Coronary artery (tissue), 2 donors: ENCODE measurements at regions not wholly inside any gene's neighbourhood (a gene's known extent, or its start where the extent isn't known, plus 50 kb on each side); places are given as distances from the start of the nearest gene placed in this dataset.

Experiments
- DNase-seq: peaks from one replicate; pipeline ENCODE4 v3.0.0-alpha.2; 2017; ENCODE audit warnings: low spot score
- H3K27ac ChIP-seq, 2 donors: fragments of 200-600 bp; sonication (generic); one replicate each; pipeline ENCODE4 v1.5.1; 2016 to 2019
- H3K4me3 ChIP-seq: fragments of 200-600 bp; sonication (generic); 2 replicates; pipeline ENCODE4 v1.5.1; 2016; ENCODE audit warnings: mild to moderate bottlenecking, moderate library complexity
- TF ChIP-seq, protein P1 (sequence below): fragments of 200-600 bp; sonication (generic); IDR thresholded peaks from one replicate; pipeline ENCODE4 v1.5.1; 2019; ENCODE audit warnings: antibody characterized with exemption

DNA sequence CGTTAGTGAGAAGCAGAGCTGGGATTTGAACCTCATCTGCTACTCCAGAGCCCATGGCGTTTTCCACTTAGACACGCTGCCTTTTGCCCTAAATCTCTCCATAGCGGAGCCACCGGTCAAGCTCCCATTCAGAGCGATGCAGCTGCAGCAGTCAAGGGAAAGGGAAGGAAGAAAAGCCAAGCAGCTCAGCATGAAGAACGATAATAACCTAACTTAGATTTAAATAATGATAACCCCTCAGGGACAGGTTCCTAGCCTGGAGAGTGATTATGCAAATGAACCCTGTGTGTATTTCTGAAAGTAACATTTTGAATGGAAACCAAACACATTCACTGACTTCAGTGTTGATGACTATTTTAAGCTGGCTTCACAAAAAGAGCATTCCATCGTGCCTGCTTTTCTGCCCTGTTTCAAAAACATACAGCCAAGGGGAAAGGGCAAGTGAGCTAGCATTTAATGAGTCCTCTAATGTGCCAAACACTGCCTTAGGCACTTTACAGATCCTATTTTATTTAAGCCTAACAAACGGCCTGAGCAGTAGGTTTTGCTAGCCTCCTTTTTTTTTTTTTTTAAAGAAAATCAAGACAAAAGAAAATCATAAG, 798.3 kb downstream of the CDH8 start:
- Histone ChIP-seq H3K27ac (no peak overlapping the region), H3K4me3 (no peak overlapping the region)
- TF ChIP-seq, protein P1, sequence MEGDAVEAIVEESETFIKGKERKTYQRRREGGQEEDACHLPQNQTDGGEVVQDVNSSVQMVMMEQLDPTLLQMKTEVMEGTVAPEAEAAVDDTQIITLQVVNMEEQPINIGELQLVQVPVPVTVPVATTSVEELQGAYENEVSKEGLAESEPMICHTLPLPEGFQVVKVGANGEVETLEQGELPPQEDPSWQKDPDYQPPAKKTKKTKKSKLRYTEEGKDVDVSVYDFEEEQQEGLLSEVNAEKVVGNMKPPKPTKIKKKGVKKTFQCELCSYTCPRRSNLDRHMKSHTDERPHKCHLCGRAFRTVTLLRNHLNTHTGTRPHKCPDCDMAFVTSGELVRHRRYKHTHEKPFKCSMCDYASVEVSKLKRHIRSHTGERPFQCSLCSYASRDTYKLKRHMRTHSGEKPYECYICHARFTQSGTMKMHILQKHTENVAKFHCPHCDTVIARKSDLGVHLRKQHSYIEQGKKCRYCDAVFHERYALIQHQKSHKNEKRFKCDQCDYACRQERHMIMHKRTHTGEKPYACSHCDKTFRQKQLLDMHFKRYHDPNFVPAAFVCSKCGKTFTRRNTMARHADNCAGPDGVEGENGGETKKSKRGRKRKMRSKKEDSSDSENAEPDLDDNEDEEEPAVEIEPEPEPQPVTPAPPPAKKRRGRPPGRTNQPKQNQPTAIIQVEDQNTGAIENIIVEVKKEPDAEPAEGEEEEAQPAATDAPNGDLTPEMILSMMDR, result no peak
- DNase-seq, result no peak

DNA sequence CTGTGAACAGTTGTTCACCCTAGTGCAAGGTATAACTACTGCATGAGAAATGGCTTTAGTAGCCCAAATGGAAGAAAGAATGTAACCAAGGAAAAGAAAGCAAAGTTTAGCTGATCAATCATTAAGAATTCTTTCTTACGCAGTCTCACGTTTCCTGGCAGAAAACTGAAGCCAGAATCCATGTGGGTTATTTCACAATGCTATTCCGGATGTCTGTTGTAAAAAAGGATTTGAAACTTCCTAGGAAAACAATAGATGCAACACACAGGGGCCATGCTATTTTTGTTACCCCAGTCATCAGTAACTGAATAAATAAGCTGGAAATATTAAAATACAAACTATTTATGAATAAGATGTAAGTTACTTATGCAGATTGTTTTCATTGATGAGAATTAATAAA, 802.5 kb downstream of the CDH8 start:
- Histone ChIP-seq H3K4me3 (no peak overlapping the region), H3K27ac (no peak overlapping the region)
- TF ChIP-seq, protein P1, result no peak
- no peak for DNase-seq

GRCh38 chr16:61228371-61228770, 807.9 kb downstream of the CDH8 start:
- no peak for DNase-seq
- TF ChIP-seq, protein P1, result no peak
- Histone ChIP-seq H3K27ac (no peak overlapping the region), H3K4me3 (no peak overlapping the region)

GRCh38 chr16:61215605-61216004, 820.6 kb downstream of the CDH8 start:
- Histone ChIP-seq H3K4me3 (no peak overlapping the region), H3K27ac (no peak overlapping the region)
- DNase-seq, result no peak
- TF ChIP-seq, protein P1, result no peak

DNA sequence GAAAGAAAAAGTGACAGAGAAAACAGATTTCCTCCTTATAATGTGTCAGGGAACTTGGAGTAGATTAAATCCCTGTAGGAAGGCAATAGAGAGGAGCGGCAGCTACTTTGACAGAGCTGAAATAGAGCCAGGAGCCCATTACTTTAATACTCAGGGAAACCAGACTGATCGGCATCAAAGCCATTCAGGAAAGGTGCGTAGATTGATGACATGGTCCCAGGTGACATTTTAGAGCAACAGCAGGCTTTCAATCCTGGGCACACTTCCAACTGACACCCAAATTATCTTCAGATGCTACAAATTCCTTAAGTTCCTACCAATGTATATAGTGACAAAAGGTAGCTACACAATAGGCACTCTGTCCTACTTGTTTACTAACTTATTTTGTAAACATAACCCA, 821.5 kb downstream of the CDH8 start:
- H3K27ac ChIP-seq, result no peak overlapping the region
- H3K4me3 ChIP-seq, result no peak overlapping the region
- DNase-seq, result no peak
- TF ChIP-seq, protein P1, result no peak

GRCh38 chr16:61210076-61210475, 826.2 kb downstream of the CDH8 start:
- no peak overlapping the region for H3K4me3 ChIP-seq
- H3K27ac ChIP-seq, result no peak overlapping the region
- TF ChIP-seq, protein P1, result no peak
- no peak for DNase-seq

- H3K27ac ChIP-seq, result no peak overlapping the region
- TF ChIP-seq, protein P1, result no peak
Observed at GRCh38 chr16:61195006-61195405, 841.2 kb downstream of the CDH8 start.

More at GRCh38 chr16:61195006-61195405, 841.2 kb downstream of the CDH8 start:
- DNase-seq, result no peak
- no peak overlapping the region for H3K4me3 ChIP-seq
